CD4-positive, alpha-beta T cell (primary cell): ENCODE measurements at regions not wholly inside any gene's neighbourhood (a gene's known extent, or its start where the extent isn't known, plus 50 kb on each side); places are given as distances from the start of the nearest gene placed in this dataset.

Source experiments
- ATAC-seq: fragments of 200-7000 bp; cut with Tn5 transposase; one replicate; pipeline ENCODE4 v1.10.0; 2022; ENCODE audit warnings: mild to moderate bottlenecking; ENCODE audit not compliant: poor library complexity
- CTCF ChIA-PET: fragments of 350-600 bp; sonication (Branson Sonifier 250); formaldehyde crosslinking; loops from one replicate; lab custom pipeline; 2021; ENCODE audit warnings: antibody characterized with exemption, inconsistent platforms; lab: Charles Lee
- POLR2A ChIA-PET: fragments of 350-600 bp; sonication (Branson Sonifier 250); formaldehyde crosslinking; loops from one replicate; lab custom pipeline; 2021; ENCODE audit warnings: antibody characterized with exemption, inconsistent platforms; lab: Charles Lee
- DNase-seq, 14 experiments: peaks; one replicate each; pipeline ENCODE4 v3.0.0-alpha.2; 2013 to 2020; ENCODE audit warnings: mixed read lengths in 2 of 14
- H3K27ac ChIP-seq, 2 donors: one replicate each; pipeline versions ENCODE4 v1.5.1 to v1.7.0; 2013; ENCODE audit warnings: low read length in 2 of 2, low read depth in 1 of 2, mild to moderate bottlenecking in 1 of 2
- H3K27me3 ChIP-seq, 2 experiments: 1 replicate in 1 of 2; 2 replicates in 1 of 2; pipeline versions ENCODE4 v1.6.1 to v1.7.0; 2013; ENCODE audit warnings: low read length in 2 of 2, control low read depth in 1 of 2, mild to moderate bottlenecking in 1 of 2, moderate library complexity in 1 of 2; ENCODE audit not compliant: insufficient read depth in 2 of 2, control insufficient read depth in 1 of 2
- H3K36me3 ChIP-seq: one replicate; pipeline ENCODE4 v1.6.1; 2013; ENCODE audit warnings: low read length, control low read depth; ENCODE audit not compliant: insufficient read depth
- H3K4me1 ChIP-seq: one replicate; pipeline ENCODE4 v1.6.1; 2013; ENCODE audit warnings: low read length, control low read depth; ENCODE audit not compliant: insufficient read depth
- H3K4me3 ChIP-seq: one replicate; pipeline ENCODE4 v1.5.1; 2013; ENCODE audit warnings: mild to moderate bottlenecking, low read length, moderate library complexity
- H3K9me3 ChIP-seq, 2 experiments: 1 replicate in 1 of 2; 2 replicates in 1 of 2; pipeline versions ENCODE4 v1.6.1 to v1.7.0; 2013; ENCODE audit warnings: low read length in 2 of 2, mild to moderate bottlenecking in 2 of 2, control low read depth in 1 of 2, moderate library complexity in 1 of 2; ENCODE audit not compliant: control insufficient read depth in 1 of 2, insufficient read depth in 1 of 2
- H3K27ac Mint-ChIP-seq: one replicate; pipeline ENCODE4 v1.8.0; 2020; ENCODE audit warnings: mixed read lengths
- H3K27me3 Mint-ChIP-seq: one replicate; pipeline ENCODE4 v1.8.0; 2021; ENCODE audit warnings: mixed read lengths
- H3K36me3 Mint-ChIP-seq: one replicate; pipeline ENCODE4 v1.8.0; 2021; ENCODE audit warnings: low read depth, mixed read lengths
- H3K4me1 Mint-ChIP-seq: one replicate; pipeline ENCODE4 v1.8.0; 2021; ENCODE audit warnings: low read depth, mixed read lengths
- H3K4me3 Mint-ChIP-seq: one replicate; pipeline ENCODE4 v1.8.0; 2020; ENCODE audit warnings: mild to moderate bottlenecking, mixed read lengths
- H3K9me3 Mint-ChIP-seq: one replicate; pipeline ENCODE4 v1.8.0; 2020; ENCODE audit warnings: mixed read lengths
- CTCF ChIP-seq: fragments of 200-600 bp; IDR thresholded peaks from one replicate; pipeline ENCODE4 v1.8.0; 2022; ENCODE audit warnings: antibody characterized with exemption, mild to moderate bottlenecking
- intact Hi-C, 2 experiments: fragments of 100-400 bp; cut with DNase I in 1 of 2; cut with micrococcal nuclease in 1 of 2; formaldehyde crosslinking; loops; one replicate each; pipeline versions ENCODE4 v1.15.1 to v1.9.0; 2023 to 2025; cut with DNase I, micrococcal nuclease

GRCh38 chr3:124597979-124598378, 132.3 kb upstream of the UMPS start:
- no peak overlapping the region for H3K27ac ChIP-seq
- intact Hi-C loops: no loop called here
- TF ChIP-seq CTCF: no peak

GRCh38 chr3:124599147-124599765, 131.0 kb upstream of the UMPS start:
- Histone ChIP-seq H3K9me3 (no peaks in the 10 kb centered on the region), H3K36me3 (no peaks in the 10 kb centered on the region), H3K4me3 (no peak overlapping the region), H3K27ac (no peak overlapping the region), H3K27me3 (peaks cover 0 to 2% of the 10 kb centered on the region in 2 experiments), H3K4me1 (no peaks in the 10 kb centered on the region)
- Mint-ChIP-seq H3K27me3 (peaks cover 21% of the 10 kb centered on the region), H3K27ac (no peak overlapping the region), H3K4me3 (no peak overlapping the region), H3K9me3 (no peaks in the 10 kb centered on the region), H3K36me3 (no peaks in the 10 kb centered on the region), H3K4me1 (no peaks in the 10 kb centered on the region)
- ChIA-PET POLR2A (no interaction called here), CTCF (no interaction called here)
- intact Hi-C loops: no loop called here
- TF ChIP-seq CTCF: no peak
- no peak for ATAC-seq
- no peak for DNase-seq

More at GRCh38 chr3:124597979-124598378, 132.3 kb upstream of the UMPS start:
- Histone ChIP-seq H3K36me3 (no peaks in the 10 kb centered on the region), H3K4me3 (no peak overlapping the region), H3K27me3 (peaks cover 0 to 2% of the 10 kb centered on the region in 2 experiments), H3K4me1 (no peaks in the 10 kb centered on the region), H3K9me3 (no peaks in the 10 kb centered on the region)
- no peak for DNase-seq
- Mint-ChIP-seq H3K9me3 (no peaks in the 10 kb centered on the region), H3K27ac (no peak overlapping the region), H3K4me1 (peaks cover 6% of the 10 kb centered on the region), H3K4me3 (no peak overlapping the region), H3K27me3 (peaks cover 21% of the 10 kb centered on the region), H3K36me3 (no peaks in the 10 kb centered on the region)
- POLR2A ChIA-PET: no interaction called here
- ATAC-seq: no peak
- CTCF ChIA-PET: no interaction called here

DNA sequence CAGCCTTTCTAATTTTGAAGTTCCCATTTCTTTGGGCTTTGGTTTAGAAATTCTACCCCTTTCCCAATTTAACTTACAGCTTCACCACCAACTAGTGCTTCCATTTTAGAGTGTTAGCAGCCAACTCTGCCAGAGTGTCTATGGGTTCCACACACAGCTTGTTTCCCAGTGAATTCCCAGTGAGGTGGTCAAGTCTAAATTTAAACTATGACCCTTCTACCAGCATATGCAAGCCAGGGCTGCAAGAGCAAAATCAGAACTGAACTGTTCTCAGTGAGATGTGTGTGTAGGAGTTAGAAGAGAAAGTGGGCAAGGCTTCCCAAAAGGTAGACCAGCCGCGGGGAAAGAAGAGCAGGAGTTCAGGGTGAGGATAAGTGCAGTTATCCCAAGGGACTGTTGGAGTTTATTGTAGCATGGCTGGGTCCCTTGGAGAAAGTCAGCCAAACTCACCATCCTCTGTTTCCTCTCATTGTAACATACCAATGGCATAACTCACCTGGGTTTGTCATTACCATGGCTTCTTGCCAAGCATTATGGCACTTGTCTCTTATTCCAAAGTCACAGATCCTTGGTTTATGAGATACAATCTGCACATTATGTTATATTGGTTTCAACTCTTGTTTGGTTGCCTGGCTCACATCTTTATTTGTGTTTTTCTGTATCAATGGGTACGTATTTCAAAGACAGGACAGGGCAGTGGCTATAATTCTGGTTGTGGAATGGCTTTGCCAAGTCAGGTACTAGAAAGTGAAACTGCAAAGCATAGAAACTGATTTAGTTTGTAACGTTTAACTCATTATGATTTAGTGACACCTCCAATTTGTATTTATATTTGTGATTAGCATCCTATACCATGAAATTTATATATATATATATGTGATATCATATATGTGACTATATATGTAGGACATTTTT, 130.2 kb upstream of the UMPS start:
- H3K27me3 ChIP-seq: peaks cover 0 to 2% of the 10 kb centered on the region in 2 experiments
- H3K4me1 ChIP-seq: no peaks in the 10 kb centered on the region
- Mint-ChIP-seq H3K4me3 (no peak overlapping the region), H3K4me1 (no peaks in the 10 kb centered on the region), H3K36me3 (no peaks in the 10 kb centered on the region), H3K27me3 (peaks cover 21% of the 10 kb centered on the region), H3K27ac (no peak overlapping the region), H3K9me3 (no peaks in the 10 kb centered on the region)
- ChIA-PET POLR2A (no interaction called here), CTCF (no interaction called here)
- H3K4me3 ChIP-seq: no peak overlapping the region
- no peak overlapping the region for H3K27ac ChIP-seq
- no peak for ATAC-seq
- DNase-seq: no peak
- no peaks in the 10 kb centered on the region for H3K9me3 ChIP-seq
- TF ChIP-seq CTCF: no peak
- no peaks in the 10 kb centered on the region for H3K36me3 ChIP-seq
- intact Hi-C loops: no loop called here
